Calu3 (cell line): ENCODE measurements at regions not wholly inside any gene's neighbourhood (a gene's known extent, or its start where the extent isn't known, plus 50 kb on each side); places are given as distances from the start of the nearest gene placed in this dataset.

Experiments used
- BruUV-seq: library from RNA; stranded (reverse); fragments of 400-500 nt; replicated peaks from 2 replicates; lab custom pipeline; 2021; lab: Mats Ljungman, UMichigan
- CTCF ChIA-PET: fragments of 300-600 bp; sonication (Branson Sonifier 250); formaldehyde crosslinking; loops from one replicate; lab custom pipeline; 2022; ENCODE audit warnings: antibody characterized with exemption; lab: Charles Lee
- DNase-seq: peaks from one replicate; pipeline ENCODE4 v3.0.0; 2022
- H3K27ac Mint-ChIP-seq: one replicate; pipeline ENCODE4 v1.8.0; 2022; ENCODE audit warnings: mixed read lengths; ENCODE audit not compliant: unreplicated experiment
- H3K27me3 Mint-ChIP-seq: one replicate; pipeline ENCODE4 v1.8.0; 2022; ENCODE audit warnings: mixed read lengths; ENCODE audit not compliant: unreplicated experiment
- H3K36me3 Mint-ChIP-seq: one replicate; pipeline ENCODE4 v1.8.0; 2022; ENCODE audit warnings: mild to moderate bottlenecking, moderate library complexity, mixed read lengths; ENCODE audit not compliant: insufficient read depth, unreplicated experiment
- H3K4me1 Mint-ChIP-seq: one replicate; pipeline ENCODE4 v1.8.0; 2022; ENCODE audit warnings: mild to moderate bottlenecking, low read depth, mixed read lengths; ENCODE audit not compliant: unreplicated experiment
- H3K4me3 Mint-ChIP-seq: one replicate; pipeline ENCODE4 v1.8.0; 2022; ENCODE audit warnings: mild to moderate bottlenecking, low read depth, moderate library complexity, mixed read lengths; ENCODE audit not compliant: unreplicated experiment
- H3K9me3 Mint-ChIP-seq: one replicate; pipeline ENCODE4 v1.8.0; 2022; ENCODE audit warnings: low read depth, mixed read lengths; ENCODE audit not compliant: unreplicated experiment
- CTCF ChIP-seq: fragments of 200-600 bp; IDR thresholded peaks from one replicate; pipeline ENCODE4 v1.8.0; 2022; ENCODE audit warnings: antibody characterized with exemption; ENCODE audit not compliant: unreplicated experiment
- intact Hi-C: fragments of 100-400 bp; cut with micrococcal nuclease; formaldehyde crosslinking; loops from one replicate; pipeline ENCODE4 v1.10.0; 2022; ENCODE audit not compliant: unreplicated experiment

GRCh38 chr1:68930101-68930500 lies 433.2 kb upstream of the DEPDC1 start:
- no TSS peak for BruUV-seq
- intact Hi-C loops, result no loop called here
- H3K27me3 Mint-ChIP-seq, result no peaks in the 10 kb centered on the region

GRCh38 chr1:68936530-68936929 lies 439.6 kb upstream of the DEPDC1 start:
- no TSS peak for BruUV-seq
- intact Hi-C loops, result no loop called here
- H3K27ac Mint-ChIP-seq, result no peak overlapping the region
- H3K27me3 Mint-ChIP-seq, result no peaks in the 10 kb centered on the region
- H3K4me3 Mint-ChIP-seq, result no peak overlapping the region
- no peaks in the 10 kb centered on the region for H3K4me1 Mint-ChIP-seq
- peaks cover 3% of the 10 kb centered on the region for H3K9me3 Mint-ChIP-seq
- CTCF ChIA-PET, result no interaction called here
- DNase-seq, result no peak
- no peak for TF ChIP-seq CTCF
- H3K36me3 Mint-ChIP-seq, result no peaks in the 10 kb centered on the region

More at GRCh38 chr1:68930101-68930500, 433.2 kb upstream of the DEPDC1 start:
- Mint-ChIP-seq H3K36me3 (no peaks in the 10 kb centered on the region), H3K9me3 (peaks cover 3% of the 10 kb centered on the region), H3K4me3 (no peak overlapping the region), H3K4me1 (no peaks in the 10 kb centered on the region), H3K27ac (no peak overlapping the region)
- no peak for TF ChIP-seq CTCF
- CTCF ChIA-PET, result no interaction called here
- no peak for DNase-seq

- no TSS peak for BruUV-seq
- CTCF ChIA-PET, result no interaction called here
- no peak for DNase-seq
- Mint-ChIP-seq H3K27me3 (no peaks in the 10 kb centered on the region), H3K4me3 (no peak overlapping the region), H3K9me3 (peaks cover 3% of the 10 kb centered on the region), H3K4me1 (no peaks in the 10 kb centered on the region), H3K36me3 (no peaks in the 10 kb centered on the region), H3K27ac (no peak overlapping the region)
- no peak for TF ChIP-seq CTCF
- intact Hi-C loops, result no loop called here
Observed at GRCh38 chr1:68938051-68938666, 441.3 kb upstream of the DEPDC1 start.

GRCh38 chr1:68950036-68950435 lies 453.2 kb upstream of the DEPDC1 start:
- CTCF ChIA-PET, result no interaction called here
- no peak overlapping the region for H3K27ac Mint-ChIP-seq
- no peaks in the 10 kb centered on the region for H3K27me3 Mint-ChIP-seq
- DNase-seq, result no peak
- no peaks in the 10 kb centered on the region for H3K36me3 Mint-ChIP-seq
- no peaks in the 10 kb centered on the region for H3K4me1 Mint-ChIP-seq
- no TSS peak for BruUV-seq
- no peak for TF ChIP-seq CTCF
- no peak overlapping the region for H3K4me3 Mint-ChIP-seq
- intact Hi-C loops, result no loop called here
- peaks cover 4% of the 10 kb centered on the region for H3K9me3 Mint-ChIP-seq
